GM18858 (cell line): ENCODE measurements at regions not wholly inside any gene's neighbourhood (a gene's known extent, or its start where the extent isn't known, plus 50 kb on each side); places are given as distances from the start of the nearest gene placed in this dataset.

Source experiments
- ATAC-seq: cut with Tn5 transposase; IDR thresholded peaks from one replicate; pipeline ENCODE4 v1.9.1; 2021; ENCODE audit not compliant: unreplicated experiment

DNA sequence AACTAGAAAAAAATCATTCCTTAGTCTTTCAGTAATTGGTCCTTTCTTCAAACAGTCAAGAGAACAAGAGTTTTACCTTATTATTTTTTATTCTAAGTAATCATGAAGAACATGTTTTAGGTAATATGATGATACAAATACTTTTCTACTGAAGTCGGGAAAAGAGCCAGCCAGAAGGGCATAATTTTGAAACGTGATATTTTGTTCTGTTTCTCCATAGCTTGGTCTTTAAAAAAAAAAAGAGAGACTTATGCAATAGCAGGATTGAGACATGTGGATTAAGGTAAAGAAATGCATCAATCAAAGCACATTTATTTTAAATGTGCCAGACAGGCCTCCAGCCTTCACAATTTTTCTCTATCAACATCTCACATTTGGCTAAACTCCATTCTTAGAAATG lies 1016.8 kb downstream of the CNTNAP5 start:
- ATAC-seq, result no peak

DNA sequence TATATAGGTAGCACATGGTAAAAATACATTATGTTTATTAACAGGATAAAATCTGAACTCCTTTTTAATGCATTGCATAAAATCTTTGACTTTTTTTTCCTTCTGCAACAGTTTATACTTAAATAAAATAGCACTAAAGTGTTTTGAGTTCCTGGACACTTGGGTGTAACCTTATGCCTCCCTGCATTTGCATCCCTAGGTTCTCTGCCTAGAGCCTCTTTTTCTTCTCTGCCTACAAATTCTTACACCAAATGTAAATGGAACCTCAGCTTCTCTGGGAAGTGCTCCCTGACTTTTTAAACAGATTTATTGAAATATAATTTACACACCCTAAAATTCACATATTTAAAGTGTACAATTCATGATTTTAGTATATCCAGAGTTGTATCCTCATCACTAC lies 1017.6 kb downstream of the CNTNAP5 start:
- no peak for ATAC-seq

GRCh38 chr2:125070726-125071505 lies 1045.8 kb downstream of the CNTNAP5 start:
- ATAC-seq, result no peak

DNA sequence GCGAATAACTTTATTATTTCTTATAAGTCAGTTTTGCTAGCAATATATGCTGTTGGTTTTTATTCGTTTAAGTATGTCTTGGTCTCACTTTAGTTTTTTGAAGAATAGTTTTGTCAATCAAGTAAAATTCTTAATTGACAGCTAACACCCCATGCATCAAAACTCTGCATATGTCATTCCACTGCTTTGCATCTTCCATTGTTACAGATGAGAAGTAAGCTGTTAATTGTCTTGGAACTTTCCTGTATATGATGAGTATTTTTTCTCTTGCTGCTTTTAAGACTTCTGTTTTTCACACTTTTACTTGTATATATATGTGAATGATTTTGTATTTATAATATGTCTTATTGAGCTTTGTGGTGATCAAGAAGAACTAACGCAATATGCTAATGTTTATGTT lies 1048.4 kb downstream of the CNTNAP5 start:
- ATAC-seq, result no peak

GRCh38 chr2:125085904-125086303 lies 1060.8 kb downstream of the CNTNAP5 start:
- no peak for ATAC-seq

DNA sequence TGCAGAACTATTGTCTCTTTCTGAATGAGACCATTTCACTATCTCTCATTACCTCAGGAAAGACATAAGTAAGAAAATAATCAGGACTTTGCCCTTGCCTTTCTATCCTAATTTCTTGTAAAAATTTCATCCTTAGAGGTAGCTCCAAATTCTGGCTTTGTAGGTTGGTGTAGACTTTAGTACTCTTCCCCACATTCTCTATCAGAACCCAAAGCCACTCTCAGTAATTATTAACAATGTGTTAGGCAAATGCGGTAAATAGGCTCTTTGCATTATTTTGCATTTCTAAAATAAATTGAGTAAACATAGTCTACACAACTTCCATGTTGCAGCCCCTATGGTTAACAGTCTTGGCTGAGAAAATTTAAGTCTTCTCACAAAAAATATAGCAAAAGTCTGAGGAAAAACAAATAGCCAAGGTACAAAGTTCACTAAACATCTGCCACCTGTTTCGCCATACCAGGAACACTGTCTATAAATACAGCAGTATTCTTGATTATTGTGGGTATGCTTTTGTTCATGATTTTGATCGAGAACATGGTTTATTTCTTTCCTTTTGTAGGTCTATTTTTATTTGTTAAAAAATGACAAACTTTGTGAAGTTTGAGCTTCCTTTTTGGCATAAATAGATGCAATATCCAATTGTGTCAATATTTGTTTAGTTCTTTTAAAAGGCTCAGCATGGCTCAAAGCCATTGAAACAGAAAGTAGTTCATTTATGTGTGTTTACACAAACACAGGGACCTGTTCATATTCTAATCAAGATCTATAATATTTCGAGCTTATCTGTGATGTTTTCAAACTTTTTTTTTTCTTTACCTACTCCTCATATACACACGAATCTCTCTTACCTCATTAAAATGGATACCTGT lies 1061.5 kb downstream of the CNTNAP5 start:
- ATAC-seq, result no peak

DNA sequence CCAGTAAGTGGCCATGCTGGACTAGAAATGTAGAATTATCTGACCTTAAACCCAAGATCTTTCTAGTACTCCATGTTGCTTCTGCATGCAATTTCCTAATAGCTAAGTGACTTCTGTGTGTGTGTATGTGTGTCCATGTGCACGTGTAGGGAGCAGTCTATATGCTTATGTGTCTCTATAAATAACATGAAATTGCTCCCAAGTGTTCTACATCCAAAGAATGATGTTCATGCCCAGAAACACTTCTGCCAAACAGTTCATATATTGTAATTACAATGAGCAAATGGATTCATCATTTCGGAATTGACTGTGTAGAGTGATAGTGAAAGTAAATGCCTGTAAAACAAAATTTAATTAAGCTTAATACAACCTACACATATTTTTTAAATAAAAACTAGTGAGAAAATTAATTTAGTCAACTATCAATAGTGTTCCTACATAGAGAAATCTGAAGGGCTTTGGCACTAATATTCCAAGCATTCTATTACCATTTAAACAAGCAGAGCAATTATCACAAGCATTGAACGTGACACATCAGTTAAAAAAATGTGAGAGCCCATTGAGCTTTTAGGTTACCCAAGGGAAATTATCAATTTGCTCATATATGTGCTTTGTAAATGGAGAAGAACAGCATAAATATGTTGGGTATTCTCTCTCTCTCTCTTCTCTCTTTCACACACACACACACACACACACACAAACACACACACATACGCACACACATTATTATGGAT lies 1067.4 kb downstream of the CNTNAP5 start:
- no peak for ATAC-seq

DNA sequence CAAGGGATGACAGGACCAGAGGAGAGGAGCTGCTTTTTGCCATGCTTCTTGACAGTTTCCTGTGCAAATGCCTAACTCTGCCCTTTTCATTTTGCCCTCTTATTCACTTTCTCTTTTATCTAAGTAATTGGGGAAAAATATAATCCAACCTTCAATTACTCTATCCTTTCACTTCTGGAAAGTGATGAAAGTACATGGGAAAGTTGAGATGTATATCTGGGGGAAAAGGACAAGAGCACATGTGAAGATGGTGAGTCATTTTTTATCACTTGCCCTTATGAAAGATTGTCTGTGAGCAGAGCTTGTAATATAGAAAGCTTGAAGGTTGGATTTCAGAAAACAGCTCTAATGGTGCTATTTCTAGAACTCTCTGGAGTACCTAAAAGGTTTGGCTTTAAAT lies 1070.7 kb downstream of the CNTNAP5 start:
- ATAC-seq, result no peak

- ATAC-seq, result no peak
Observed at GRCh38 chr2:125106710-125107109, 1081.6 kb downstream of the CNTNAP5 start.

DNA sequence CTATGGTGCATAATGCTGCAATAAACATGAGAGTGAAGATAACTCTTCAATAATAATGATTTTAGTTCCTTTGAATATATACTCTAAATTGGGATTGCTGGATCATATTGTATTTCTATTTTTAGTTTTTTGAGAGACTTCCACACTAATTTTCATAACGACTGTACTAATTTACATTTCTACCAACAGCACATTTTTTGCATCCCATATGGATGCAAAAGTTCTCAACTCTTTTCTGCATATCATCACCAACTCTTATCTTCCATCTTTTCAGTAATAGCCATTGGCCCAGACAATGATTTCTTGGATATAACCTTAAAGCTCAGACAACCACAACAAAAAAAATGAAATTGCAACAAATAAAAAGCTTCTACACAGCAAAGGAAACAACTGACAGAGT lies 1082.4 kb downstream of the CNTNAP5 start:
- ATAC-seq, result no peak

DNA sequence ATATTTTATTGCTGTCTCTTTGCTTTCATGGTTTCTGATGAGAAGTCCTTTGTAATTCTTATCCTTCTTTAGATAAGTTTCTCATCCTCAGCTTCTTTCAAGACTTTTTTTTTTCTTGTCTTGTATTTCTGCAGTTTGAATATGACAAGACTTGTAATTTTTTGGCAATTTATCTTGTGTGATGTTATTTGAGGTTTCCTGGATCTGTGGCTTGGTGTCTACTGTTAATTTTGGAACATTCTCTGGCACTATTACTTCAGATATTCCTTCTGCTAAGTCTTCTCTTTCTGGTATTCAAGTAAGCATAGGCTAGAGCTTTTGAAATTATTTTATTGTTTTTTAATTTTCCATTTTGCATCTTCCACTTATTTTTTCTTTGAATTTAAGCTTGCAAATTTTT lies 1083.2 kb downstream of the CNTNAP5 start:
- ATAC-seq, result no peak

- ATAC-seq, result no peak
Observed at GRCh38 chr2:125125902-125126301, 1100.8 kb downstream of the CNTNAP5 start.

DNA sequence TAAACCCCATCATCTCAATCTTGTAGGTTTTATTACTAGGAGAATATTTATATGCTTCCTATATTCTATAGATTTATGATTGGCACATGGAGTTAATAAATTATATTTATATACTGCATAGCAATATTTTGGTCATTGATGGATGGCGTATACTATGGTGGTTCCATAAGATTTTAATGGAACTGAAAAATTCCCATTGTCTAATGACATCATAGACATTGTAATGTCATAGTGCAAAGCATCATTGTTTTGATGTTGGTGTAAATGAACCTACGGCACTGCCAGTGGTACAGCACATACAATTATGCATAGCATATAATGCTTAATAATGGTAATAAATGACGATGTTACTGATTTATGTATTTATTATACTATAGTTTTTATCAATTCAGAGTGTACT lies 1135.9 kb downstream of the CNTNAP5 start:
- no peak for ATAC-seq

DNA sequence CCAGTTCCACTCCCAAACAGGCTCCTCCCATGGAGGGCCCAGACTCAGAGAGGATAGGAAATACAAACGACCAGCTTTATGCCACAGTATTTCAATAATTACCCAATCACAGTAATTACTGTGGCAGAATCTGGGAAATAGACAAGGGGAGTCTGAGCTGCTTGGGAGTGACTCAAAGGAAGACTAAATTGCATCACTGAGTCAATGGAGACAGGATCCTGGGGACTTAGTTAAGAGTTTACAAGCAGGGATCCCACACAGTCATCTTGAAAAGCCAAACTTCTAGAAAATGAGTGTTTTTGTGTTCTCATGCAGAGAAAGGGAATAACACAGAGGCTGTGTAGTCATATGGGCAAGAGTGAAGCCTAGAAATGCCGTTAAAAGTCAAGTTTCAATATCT lies 1142.1 kb downstream of the CNTNAP5 start:
- ATAC-seq, result no peak

GRCh38 chr2:125167820-125168219 lies 1142.7 kb downstream of the CNTNAP5 start:
- ATAC-seq, result no peak

- no peak for ATAC-seq
Observed at GRCh38 chr2:125168442-125168841, 1143.4 kb downstream of the CNTNAP5 start.

DNA sequence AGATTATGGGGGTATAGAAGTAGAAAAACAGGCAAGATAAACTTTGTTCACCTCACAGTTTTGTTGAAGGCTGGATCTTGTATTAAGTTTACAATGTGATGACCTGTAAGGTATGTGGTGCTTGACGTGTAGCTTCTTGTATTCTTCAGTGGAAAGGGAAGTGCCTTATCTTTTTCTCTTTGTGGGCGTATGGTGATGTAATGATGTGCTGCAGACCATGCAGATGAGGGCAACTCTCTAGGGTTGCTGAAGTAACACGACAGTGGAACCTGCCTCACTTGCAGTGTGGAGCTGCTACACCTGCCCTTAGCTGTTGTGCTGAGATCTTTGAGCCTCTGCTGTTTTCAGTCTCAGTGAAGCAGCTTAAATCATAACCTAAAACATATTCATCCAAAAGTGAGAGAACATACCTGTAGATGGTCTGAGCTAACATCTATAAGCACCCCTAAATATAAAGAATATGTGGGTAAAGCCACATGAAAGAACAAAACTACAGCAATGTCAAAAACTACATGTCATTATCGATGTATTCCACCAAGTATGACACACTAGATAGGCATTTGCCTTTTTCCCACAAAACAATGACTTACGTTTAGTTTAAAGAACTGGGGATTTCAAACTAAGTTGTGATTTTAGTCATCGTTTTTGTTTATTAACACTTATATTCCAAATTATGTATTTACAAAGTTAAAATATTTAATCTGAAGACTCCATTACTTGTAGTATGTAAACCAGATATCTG lies 1144.1 kb downstream of the CNTNAP5 start:
- ATAC-seq, result no peak

DNA sequence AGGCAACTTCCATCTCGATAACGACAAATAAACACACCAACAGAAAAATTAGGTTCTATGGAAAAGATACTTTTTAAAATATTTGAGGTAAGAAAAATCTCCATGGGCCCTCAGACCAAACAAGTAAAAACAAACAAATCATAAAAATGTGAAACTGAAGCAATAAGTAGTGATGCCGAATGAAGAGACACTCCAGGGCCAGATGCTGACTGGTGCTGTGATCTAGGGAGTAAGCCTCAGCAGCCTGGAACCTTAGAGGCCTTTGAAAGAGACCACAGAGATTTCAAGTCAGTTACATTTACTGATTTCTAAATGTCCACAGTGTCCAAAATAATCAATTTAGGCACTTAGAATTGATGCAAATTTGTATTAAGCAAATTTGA lies 1144.7 kb downstream of the CNTNAP5 start:
- no peak for ATAC-seq

GRCh38 chr2:125172181-125172580 lies 1147.1 kb downstream of the CNTNAP5 start:
- no peak for ATAC-seq

DNA sequence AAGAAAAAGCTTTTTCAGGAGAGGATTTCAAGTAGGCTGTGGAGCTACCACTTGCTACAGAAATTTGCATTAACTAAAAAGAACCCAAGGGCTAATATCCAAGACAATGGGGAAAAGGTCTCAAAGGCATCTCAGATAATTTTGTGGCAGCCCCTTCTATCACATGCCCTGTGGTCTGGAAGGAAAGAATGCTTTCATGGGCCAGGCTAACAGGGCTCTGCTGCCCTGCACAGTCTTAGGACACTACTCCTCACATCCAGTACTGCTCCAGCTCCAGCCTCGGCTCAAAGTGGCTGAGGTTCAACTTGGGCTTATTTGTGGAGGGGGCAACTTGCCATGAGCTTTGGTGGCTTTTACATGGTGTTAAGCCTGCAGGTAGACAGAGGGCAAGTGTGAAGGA lies 1150.3 kb downstream of the CNTNAP5 start:
- no peak for ATAC-seq

GRCh38 chr2:125185691-125186270 lies 1160.7 kb downstream of the CNTNAP5 start:
- no peak for ATAC-seq
